ENCODE measurements at regions not wholly inside any gene's neighbourhood (a gene's known extent, or its start where the extent isn't known, plus 50 kb on each side); places are given as distances from the start of the nearest gene placed in this dataset.
A peak's percentile ranks its signal among the peaks of the same experiment; 100 is the strongest.

DNA sequence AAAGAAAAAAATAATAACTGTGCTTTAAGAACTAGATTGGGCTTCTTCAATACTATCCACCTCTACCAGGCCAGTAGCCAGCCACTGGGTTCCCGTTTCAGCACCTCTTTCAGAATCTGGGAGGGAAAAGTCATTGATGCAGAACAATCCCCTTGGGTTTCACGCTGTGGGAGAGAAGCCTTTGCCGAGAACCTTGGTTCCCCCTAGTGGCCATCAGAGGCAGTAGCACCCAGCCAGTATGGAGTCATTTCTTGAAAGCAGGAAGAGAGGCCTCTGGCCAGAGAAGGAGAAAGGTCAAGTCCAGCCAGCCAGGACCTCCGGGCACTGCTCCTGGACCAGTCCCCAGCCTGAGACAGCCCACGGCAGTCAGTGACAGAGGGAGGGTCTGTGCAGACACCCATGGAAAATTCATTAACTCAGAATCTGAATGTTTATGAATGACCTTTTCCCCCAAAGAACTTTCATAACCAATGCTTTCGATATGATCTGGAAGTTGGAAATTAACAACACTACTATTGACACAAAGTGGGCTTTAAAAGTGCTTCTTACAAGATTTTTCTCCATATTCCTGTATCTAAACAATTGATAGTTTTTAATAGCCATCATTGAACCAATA lies 51.2 kb upstream of the CDH5 start:
- DNase-seq (ENCODE audit: low read depth in 3 of 3, low spot score in 1 of 3): peak in 2 of 3 donors; percentile 3 to 7

DNA sequence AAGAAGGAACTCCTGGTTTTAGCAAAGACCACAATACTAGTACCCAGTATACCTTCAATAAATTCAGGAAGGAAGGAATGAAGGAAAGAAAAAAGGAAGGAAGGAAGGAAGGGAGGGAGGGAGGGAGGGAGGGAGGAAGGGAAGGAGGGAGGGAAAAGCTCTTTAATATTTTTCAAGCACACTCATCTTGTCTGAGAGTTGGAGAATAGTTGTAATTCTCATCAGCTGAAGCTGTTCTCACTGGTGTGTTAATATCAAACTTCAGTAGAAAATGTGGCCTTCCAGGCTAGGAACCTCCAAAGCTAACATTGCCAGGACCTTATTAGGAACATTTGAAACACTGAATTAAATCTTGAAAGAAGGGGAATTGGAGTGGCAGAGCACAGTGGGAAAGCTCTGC lies 55.2 kb upstream of the CDH5 start:
- DNase-seq (ENCODE audit: low read depth in 3 of 3, low spot score in 1 of 3): no peak

DNA sequence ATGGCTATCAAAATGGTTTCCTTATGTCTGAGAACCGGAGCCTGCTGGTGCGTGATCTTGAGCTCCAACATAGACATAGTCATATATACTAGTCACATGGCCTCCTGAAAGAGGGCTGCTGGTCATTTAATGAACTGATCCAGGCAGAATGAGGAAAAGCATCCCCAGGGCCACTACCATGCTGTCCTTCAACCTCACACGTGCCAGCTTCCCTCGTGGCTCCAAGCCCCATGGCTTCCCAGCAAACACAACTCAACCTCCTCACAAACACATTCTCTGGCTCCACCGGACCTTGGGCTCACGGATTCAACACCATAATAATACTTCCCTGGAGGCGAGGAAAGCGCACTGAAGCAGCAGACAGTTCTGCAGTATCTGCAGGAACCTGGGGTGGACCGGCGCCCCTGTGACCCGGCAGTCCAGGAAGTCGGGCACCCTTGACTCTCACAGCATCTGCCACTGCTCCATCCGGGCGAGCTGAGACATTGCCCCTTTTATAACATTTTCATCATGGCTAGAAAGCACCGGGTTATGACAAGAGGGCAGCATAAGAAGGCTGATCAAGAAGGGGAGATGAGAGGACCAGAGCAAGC lies 57.2 kb upstream of the CDH5 start:
- DNase-seq (ENCODE audit: low read depth in 3 of 3, low spot score in 1 of 3): no peak

DNA sequence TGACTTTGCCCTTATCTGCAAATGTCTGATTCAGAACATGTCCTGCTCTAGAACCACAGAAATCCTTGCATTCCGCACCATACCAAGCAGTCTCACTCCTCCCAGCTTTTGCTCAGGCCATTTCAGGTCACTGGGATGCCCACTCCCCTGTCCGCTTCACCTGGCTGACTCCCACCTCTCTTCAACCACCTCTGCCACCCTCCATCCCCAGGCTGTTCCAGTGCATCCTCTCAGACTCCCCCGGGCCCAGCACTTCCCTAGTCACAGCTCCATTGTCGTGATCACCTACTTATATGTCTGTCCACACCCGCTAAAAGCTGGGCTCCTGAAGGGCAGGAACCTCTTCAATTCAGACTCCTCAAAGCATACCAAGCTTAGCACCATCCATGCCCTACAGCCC lies 58.4 kb upstream of the CDH5 start:
- no peak for DNase-seq (ENCODE audit: low read depth in 3 of 3, low spot score in 1 of 3)

DNA sequence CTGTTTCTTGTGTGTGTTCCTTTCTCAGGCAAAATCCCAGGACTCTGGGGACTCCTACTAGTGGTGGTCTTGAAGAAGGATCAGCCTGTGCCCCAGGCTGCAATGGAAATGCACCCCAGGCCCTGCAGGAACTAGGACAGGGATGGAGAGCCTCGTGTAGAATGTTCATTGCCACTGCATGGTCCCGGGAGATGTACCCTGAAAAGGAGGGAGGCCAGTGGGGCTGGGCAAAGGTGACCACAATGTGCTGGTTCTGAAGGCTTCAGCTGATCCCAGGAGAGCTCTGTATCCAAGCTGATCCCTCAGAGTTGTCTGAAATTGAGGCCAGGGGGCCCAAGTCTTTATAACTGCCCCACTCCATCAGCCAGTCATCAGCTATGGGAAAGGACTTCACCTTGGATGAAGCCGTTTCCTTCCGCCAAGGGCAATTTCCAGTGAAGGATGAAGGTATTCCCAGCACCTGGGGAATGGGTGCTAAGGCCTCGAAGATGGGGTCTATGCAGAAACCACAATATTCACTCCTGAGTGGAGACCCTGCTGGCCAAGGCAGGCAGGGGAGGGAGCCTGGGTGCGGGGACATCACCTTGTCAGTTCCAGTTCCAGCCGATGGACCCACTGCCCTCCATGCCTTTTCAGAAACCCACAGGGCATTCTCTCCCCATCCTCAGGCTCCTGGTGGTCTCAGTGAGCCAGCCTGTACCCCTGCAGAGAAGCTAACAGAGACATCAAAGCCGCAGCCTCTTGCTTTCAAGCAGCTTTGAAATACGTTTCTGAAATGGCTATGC lies 59.9 kb upstream of the CDH5 start:
- DNase-seq (ENCODE audit: low read depth in 3 of 3, low spot score in 1 of 3): no peak

DNA sequence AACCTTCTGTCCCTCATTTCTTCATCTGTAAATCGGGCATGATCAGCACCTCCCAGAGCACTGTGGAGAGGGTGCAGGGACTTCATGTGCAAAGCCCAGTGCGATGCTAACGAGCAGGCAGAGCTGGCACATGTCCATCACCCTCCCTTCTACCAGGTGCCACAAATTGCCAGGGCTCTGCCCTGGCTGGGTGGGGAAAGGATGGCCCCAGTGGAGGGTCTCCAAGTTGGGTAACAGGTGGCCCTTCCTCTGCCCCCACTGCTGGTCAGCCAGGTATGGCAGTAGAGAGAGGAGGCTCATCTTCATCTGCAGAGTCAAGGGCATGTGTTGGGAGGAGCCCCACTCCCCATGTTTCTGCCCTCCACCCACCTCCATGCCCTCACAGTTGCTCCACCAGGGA lies 61.5 kb upstream of the CDH5 start:
- DNase-seq (ENCODE audit: low read depth in 3 of 3, low spot score in 1 of 3): no peak

DNA sequence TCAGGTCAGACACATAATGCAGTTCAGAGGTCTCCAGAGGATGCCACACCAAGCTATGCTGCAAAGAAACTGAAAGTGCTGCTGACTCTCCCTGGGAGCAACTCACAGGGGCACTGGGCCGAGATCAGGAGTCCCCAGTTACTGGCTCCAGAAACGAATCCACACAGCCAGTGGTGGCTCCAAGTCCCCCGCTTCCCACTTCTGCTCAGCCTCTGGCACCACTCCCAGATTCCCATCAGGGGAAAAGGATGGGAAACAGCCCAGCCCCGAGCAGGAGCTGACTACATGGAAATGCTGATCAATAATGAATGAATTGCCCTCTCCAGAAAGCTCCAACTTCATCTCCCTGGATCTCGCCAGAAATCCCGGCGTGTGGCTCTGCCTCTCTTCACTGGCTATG lies 62.3 kb upstream of the CDH5 start:
- no peak for DNase-seq (ENCODE audit: low read depth in 3 of 3, low spot score in 1 of 3)

DNA sequence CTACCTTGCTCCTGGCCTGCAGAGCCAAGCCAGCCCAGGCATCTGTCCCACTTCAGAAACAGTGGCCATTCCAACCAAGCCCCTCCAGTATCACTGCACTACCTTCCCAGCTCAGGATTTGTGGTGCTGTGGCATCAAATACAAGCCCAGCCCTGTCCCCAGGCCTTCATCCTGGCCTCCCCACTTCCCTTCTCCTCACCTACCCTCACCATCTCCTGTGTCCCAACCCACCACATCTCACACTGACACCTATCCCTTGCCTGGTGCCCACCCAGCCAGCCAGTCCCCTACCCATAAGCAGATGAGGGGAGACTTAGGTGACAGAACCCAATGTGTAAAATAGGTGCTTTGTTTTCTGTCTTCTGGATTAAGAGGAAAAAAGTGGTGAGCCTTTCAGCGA lies 66.0 kb upstream of the CDH5 start:
- no peak for DNase-seq (ENCODE audit: low read depth in 3 of 3, low spot score in 1 of 3)

DNA sequence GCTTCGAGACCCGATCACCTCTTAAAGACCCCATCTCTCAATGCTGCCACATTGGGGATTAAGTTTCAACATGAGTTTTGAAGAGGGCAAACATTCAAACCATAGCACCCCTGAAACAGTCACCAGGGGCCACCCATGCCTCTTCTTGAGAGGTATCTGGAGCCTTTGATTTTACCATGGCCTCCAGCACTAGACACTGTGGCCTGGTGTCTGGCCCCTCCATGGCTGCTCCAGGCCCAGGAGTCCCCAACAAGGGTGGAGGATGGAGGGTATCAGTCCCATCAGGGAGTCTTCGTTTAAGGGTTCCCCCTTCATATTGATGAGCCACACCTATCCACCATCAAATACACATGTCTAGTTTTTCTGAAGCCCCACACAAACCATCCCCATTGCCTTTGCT lies 66.5 kb upstream of the CDH5 start:
- no peak for DNase-seq (ENCODE audit: low read depth in 3 of 3, low spot score in 1 of 3)

DNA sequence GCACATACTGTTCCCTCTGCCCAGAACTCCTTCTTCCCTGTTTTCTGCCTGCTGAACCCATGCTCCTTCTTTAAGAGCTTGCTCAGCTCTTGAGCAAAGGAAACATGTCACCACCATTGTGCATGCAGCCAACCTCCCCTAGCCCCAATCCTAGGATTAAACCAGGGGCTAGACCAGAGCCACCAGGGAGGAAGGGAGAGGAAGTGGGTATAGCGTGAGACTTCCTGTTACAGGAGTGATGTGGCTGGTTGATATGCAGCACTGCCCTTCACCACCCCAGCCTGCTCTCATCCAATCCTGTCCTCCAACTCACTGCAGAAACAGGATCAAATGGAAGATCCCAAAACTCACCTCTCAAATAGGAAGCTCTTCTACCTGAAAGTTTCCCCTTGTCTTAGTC lies 67.1 kb upstream of the CDH5 start:
- DNase-seq (ENCODE audit: low read depth in 3 of 3, low spot score in 1 of 3): no peak

DNA sequence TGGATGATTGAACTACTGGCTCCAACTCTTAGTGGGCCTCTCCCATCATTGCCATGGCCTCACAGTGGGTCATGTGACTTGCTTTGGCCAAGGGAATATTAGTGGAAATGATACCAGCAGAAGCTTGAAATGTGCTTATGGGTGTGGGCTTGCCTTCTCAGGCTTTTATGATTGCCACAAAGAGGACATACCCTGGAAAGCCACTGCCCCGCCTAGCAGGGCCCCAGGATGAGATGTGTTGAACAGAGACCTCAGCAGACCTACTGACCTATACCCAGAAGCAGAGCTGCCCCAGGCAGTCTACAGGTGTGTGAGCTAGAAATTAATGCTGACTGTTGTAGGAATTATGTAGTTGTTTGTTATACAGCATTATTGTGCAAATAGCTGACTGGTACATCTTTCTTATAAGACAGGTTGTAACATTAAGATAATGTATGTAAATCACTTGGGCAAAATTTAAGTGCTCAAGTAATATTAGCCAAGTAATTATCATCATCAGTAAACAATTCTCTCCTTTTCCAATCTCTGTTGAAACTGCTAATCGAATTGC lies 67.8 kb upstream of the CDH5 start:
- DNase-seq (ENCODE audit: low read depth in 3 of 3, low spot score in 1 of 3): no peak

DNA sequence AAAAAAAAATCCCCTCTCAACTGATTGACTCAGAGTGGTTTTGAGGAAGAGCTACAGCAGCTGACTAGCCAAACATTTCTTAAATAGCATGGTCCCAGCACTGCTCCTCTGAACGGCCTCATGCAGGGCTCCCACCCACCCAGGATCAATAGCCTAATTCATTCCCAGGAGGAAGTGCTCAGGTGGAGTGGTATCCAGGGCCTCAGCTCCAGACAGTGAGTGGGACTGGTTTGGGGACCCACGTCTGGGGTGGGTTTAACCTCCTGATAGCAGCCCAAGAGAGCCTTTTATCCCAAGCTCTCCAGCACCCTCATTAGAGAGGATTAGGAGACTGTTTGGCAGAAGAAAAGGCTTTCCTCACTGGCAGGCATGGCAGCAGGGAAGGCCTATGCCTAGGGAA lies 68.5 kb upstream of the CDH5 start:
- DNase-seq (ENCODE audit: low read depth in 3 of 3, low spot score in 1 of 3): no peak

DNA sequence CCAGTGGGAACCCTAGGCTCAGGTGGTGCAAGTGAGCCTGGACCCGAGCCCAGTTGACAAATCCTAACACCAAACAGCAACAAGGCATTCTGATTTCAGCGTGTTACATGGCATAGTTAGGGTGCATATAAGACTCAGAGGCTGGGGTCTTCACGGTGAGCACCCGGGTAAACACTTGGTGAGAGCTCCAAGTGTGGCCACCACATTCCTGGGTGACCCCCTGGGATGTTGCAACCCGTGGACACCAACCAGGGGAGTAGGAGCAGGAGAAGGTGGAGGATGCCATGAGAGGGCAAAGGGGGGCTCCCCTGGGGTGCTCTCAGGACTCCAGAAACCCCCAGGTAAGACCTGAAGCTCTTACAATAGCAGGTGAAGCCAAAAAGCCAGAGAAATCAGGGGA lies 69.9 kb upstream of the CDH5 start:
- DNase-seq (ENCODE audit: low read depth in 3 of 3, low spot score in 1 of 3): no peak

DNA sequence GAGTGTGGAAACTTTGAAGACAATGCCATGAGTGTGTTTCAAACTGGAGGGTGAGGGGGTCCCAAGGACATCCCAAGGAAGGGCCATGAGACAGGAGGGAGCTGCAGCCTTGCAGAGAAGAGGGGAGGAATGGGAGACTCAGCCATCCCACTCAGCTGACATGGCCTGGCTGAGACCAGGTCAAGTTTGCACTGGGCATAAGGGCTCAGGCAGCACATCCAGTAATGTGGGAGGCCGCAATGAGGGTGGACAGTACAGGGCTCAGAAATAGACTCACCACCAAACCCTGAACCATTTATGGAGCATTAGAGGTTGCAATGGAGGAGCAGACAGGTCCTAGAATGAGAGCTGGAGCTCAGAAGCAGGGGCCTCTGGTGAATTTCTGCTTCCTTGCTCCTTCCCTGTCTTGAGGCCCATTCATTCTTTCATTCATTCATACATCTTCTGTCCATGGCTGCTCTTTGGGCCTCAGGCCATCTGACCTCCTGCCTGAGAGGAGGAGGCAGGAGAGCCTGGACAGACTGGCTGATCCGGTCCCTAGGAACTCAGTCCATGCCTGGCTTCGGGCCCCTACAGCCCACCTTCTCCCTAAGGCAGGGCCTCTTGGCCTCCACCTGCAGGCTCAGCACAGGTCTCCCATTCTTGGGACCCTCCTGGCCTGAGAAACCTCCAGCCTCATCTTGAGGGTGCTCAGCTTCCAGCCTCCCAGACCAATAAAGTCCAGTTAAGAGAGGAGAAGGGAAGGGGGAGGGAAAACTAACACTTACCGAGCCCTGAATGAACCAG lies 70.5 kb upstream of the CDH5 start:
- DNase-seq (ENCODE audit: low read depth in 3 of 3, low spot score in 1 of 3): no peak

DNA sequence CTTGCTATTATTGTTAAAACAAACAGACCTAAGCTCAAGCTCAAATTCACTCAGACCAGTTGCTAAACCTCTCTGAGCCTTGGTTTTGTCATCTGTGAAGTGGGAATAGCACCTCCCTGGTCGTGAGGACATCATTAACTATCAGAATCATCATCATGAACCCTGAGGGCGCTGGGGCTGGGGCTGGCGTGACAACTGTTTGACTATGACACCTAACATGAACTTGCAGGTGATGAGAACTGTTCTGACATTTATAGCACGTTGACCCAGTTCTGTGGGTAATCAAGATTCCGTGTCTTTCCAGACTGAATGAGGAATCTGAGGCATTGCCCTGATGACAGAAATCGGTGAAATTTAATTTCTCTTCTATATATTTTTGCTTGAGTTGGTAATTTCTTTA lies 71.3 kb upstream of the CDH5 start:
- DNase-seq (ENCODE audit: low read depth in 3 of 3, low spot score in 1 of 3): no peak

DNA sequence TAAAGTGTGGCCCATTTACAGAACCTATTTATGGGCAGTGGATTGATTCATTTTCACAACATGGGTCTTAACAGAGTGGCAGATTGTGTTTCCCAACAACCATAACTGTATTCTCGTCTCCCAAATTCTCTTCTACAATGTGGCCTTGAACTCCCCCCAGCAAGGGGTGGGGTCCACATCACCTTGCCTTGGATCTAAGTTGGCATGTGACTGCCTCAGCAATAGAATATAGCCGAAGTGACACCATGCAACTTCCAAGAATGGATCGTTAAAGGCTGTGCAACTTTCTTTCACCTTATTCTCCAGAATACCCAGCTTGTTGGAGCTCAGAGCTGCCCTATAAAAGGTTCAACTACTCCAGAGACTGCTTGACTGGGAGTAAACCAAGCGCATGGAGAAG lies 72.0 kb upstream of the CDH5 start:
- no peak for DNase-seq (ENCODE audit: low read depth in 3 of 3, low spot score in 1 of 3)

DNA sequence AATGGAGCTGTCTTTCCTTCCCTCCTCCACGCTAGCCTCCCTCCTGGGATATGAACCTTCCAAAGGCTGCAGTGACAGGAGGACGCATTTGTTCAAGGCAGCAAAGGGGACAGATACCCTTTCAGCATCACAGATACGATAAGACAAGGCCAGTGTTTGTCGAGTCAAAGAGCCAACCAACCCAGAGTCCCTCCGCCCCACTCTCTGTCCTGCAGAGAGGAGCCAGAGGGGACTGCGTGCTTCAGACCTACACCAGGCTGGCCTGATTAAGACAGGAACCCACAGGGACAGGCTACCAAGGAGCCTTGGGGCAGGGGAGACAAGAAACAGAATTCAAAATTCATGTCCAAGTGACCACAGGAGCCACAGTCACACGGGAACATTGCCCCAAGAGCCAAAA lies 72.6 kb upstream of the CDH5 start:
- no peak for DNase-seq (ENCODE audit: low read depth in 3 of 3, low spot score in 1 of 3)

DNA sequence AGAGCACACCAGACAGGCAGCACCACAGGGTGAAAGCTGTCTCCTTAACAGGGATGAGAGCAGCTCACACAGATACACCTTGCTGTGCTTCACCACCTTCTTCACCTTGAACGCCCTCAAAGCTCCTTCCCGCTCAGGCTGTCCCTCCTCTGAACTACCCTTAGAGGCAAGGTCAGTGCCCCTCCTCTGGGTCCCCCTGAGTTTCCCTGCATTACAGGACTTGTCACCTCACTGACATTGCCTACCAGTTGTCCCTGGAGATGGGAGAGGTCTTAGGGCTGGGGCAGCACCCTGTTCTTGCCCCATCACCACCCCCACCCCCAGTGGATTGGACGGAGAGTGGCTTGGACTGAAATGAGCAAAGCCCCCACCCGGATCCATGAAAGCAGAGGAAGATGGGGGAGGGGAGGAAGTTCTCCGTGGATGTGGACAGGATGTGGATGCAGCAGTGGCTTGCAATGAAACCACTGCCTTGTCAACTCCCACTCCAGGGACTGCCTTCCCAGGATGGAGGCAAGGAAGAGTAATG lies 73.2 kb upstream of the CDH5 start:
- DNase-seq (ENCODE audit: low read depth in 3 of 3, low spot score in 1 of 3): no peak

DNA sequence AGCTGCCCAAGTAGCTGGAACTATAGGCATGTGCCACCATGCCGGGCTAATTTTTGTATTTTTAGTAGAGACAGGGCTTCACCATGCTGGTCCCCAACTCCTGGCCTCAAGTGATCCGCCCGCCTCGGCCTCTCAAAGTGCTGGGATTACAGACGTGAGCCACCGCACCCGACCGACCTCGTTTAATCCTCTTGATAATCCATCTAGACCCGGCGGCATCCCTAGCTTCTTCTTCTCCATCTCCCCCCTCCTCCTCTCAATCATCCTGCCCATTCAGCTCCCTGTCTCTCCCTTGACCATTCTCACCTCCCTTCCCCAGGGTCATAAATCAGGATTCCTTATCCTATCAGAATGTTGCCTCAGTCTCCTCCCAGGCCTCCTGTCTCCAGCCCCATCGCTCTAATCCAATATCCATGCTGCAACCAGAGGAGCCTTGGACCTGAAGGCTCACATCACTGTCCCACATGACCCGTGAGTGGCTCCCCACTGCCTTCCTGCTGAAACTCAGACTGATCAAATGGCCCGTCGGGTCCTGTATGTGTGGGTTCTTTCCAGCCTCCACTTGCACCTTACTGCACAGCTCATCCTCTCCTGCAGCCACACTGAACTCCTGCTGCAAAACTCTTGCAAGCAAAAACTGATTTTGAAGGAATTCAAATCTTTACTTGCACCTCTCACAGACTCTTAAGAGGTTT lies 74.1 kb upstream of the CDH5 start:
- no peak for DNase-seq (ENCODE audit: low read depth in 3 of 3, low spot score in 1 of 3)

DNA sequence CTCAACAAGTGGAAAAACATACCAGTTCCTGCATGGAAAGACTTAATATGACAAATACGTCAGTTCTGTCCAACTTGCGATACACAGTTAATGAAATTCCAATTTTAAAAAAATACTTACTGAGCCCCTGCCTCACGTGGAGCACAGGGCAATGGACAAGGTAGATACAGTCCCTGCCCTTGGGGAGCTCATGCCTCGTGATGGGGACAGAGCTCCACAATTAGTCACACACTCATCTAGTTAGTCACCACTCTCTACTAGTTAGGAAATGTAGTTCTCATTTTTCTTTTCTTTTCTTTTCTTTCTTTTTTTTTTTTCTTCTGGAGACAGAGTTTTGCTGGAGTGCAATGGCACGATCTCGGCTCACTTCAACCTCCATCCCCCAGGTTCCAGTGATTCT lies 74.7 kb upstream of the CDH5 start:
- no peak for DNase-seq (ENCODE audit: low read depth in 3 of 3, low spot score in 1 of 3)

DNA sequence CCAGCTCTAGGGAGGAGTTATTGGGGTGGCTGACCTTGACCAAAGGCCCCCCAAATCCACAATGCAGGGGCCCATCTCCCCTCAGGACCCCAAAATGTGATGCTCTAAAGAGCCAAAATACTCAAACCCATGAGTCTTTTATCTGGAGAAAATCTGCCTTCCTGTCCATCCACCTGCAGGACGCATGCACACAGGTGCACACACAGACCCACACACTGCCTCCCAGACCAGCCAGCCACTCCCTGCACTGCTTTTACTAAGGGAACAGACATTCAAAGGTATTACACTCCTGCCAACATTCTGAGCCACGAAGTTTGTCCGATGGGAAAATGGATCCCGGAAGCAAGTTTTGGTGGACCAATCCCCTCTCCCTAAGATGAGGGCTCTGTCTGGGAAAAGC lies 76.1 kb upstream of the CDH5 start:
- DNase-seq (ENCODE audit: low read depth in 3 of 3, low spot score in 1 of 3): no peak
